GM12892 (cell line): ENCODE measurements at regions not wholly inside any gene's neighbourhood (a gene's known extent, or its start where the extent isn't known, plus 50 kb on each side); places are given as distances from the start of the nearest gene placed in this dataset.

Source experiments
- DNase-seq: peaks from one replicate; pipeline ENCODE4 v3.0.0; 2011; ENCODE audit not compliant: insufficient read length
- FAIRE-seq: peaks from 2 replicates; lab custom pipeline; 2011; peaks lifted over from hg19 to GRCh38; lab: Jason Lieb, UNC
- POLR2A ChIP-seq: IDR thresholded peaks from 2 replicates; pipeline ENCODE4 v1.6.1; 2011; ENCODE audit warnings: low read depth, low read length, control low read depth
- POLR2AphosphoS5 ChIP-seq: IDR thresholded peaks from 2 replicates; pipeline ENCODE4 v1.6.1; 2011; ENCODE audit warnings: low read depth, low read length, control low read depth
- TAF1 ChIP-seq: IDR thresholded peaks from 2 replicates; pipeline ENCODE4 v1.6.1; 2011; ENCODE audit warnings: low read depth, mild to moderate bottlenecking, control low read depth, low read length, borderline replicate concordance

- DNase-seq: no peak
- no peak for FAIRE-seq
- no peak for TF ChIP-seq TAF1
- TF ChIP-seq POLR2A: no peak
- TF ChIP-seq POLR2AphosphoS5: no peak
These were observed 152.4 kb upstream of the KIT start for GRCh38 chr4:54505362-54505761.

GRCh38 chr4:54505996-54506395, 151.8 kb upstream of the KIT start:
- FAIRE-seq: no peak
- TF ChIP-seq POLR2A: no peak
- no peak for TF ChIP-seq TAF1
- no peak for TF ChIP-seq POLR2AphosphoS5
- no peak for DNase-seq

- FAIRE-seq: no peak
- TF ChIP-seq POLR2A: no peak
- DNase-seq: no peak
These were observed 148.7 kb upstream of the KIT start for GRCh38 chr4:54509057-54509456.

- DNase-seq (no peak), FAIRE-seq (no peak)
- TF ChIP-seq POLR2AphosphoS5: no peak
- no peak for TF ChIP-seq TAF1
- no peak for TF ChIP-seq POLR2A
These were observed 144.6 kb upstream of the KIT start for GRCh38 chr4:54513204-54513603.

GRCh38 chr4:54513741-54514140, 144.0 kb upstream of the KIT start:
- TF ChIP-seq TAF1: no peak
- no peak for TF ChIP-seq POLR2A
- TF ChIP-seq POLR2AphosphoS5: no peak
- FAIRE-seq (no peak), DNase-seq (no peak)

- DNase-seq: no peak
- no peak for FAIRE-seq
- TF ChIP-seq POLR2AphosphoS5 (no peak), TAF1 (no peak), POLR2A (no peak)
These were observed 141.1 kb upstream of the KIT start for GRCh38 chr4:54516556-54517215.

- no peak for FAIRE-seq
- no peak for DNase-seq
- TF ChIP-seq POLR2A: no peak
- TF ChIP-seq POLR2AphosphoS5: no peak
- no peak for TF ChIP-seq TAF1
These were observed 139.8 kb upstream of the KIT start for GRCh38 chr4:54517781-54518444.

GRCh38 chr4:54525602-54526001, 132.2 kb upstream of the KIT start:
- no peak for DNase-seq
- no peak for FAIRE-seq

DNA sequence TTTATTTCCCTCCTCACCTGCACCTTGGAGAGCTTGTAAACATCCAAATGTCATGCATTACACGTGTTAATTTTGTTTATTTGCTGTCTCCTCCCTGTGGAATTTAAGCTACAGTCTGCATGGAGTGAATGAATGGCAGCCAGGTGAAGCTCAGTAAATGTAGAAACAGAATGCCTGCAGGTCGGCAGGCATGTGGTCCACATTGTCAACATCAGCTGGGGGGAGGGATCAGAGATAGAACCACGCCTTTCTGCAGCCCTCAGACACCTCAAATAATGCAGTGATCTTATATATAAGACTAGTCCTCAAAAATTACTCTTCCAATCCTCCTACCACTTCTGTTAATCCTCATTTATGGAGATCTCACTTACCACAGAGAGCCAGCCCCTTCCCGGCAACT, 131.2 kb upstream of the KIT start:
- TF ChIP-seq POLR2A: no peak
- no peak for TF ChIP-seq TAF1
- no peak for TF ChIP-seq POLR2AphosphoS5
- FAIRE-seq (no peak), DNase-seq (no peak)

More at GRCh38 chr4:54525602-54526001, 132.2 kb upstream of the KIT start:
- TF ChIP-seq POLR2AphosphoS5 (no peak), TAF1 (no peak), POLR2A (no peak)

- DNase-seq (no peak), FAIRE-seq (no peak)
- TF ChIP-seq TAF1 (no peak), POLR2AphosphoS5 (no peak), POLR2A (no peak)
These were observed 130.2 kb upstream of the KIT start for GRCh38 chr4:54527532-54527931.

DNA sequence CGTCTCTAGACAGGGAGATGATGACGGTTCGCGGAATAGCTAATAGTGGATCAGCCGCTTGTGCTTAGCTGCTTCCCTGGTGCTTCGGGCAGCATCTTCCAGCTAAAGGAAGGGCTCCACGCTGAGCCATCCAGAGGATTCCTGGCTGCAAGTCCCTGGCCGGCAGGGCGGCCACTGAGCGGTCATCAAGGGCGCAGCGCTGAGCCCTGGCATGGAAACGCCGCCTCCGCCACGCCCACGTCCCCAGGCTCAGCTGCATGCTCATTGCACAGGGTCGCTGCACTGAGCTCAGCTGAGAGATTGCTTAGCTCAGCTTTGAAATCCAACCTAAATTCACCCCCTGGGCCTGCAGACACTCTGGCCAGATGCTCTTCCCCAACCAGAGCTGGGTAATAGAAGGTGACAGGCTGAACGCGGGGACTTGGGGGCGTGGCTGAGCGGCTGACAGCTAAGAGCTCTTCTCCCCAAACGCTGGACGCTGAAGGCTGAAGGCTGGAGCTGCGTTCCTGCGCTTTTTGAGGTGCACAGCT, 118.2 kb upstream of the KIT start:
- DNase-seq: no peak
- FAIRE-seq: no peak
- TF ChIP-seq POLR2AphosphoS5: no peak
- no peak for TF ChIP-seq POLR2A
- no peak for TF ChIP-seq TAF1

- TF ChIP-seq TAF1: no peak
- no peak for TF ChIP-seq POLR2AphosphoS5
- TF ChIP-seq POLR2A: no peak
- FAIRE-seq (no peak), DNase-seq (no peak)
These were observed 116.8 kb upstream of the KIT start for GRCh38 chr4:54540931-54541330.
